ENCODE measurements at regions not wholly inside any gene's neighbourhood (a gene's known extent, or its start where the extent isn't known, plus 50 kb on each side); places are given as distances from the start of the nearest gene placed in this dataset.

DNA sequence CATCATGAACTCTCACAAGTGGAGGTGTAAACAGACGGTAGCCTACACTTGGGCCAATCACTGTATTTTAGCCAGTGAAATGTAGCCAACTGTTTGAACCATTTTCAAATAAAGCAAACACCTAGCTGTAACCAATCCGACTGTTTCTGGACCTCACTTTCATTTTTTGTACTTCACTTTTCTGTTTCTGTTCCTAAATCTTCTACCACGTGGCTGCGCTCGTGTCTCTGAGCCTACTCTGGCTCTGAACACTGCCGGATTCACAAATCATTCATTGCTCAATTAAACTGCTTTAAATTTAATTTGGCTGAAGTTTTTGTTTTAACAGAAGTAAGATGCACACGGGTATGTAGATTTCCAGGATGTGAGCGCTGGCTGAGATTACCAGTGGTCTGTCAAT is 319.1 kb downstream of the RAPGEF2 start:
- no peak overlapping the region for H3K4me3 ChIP-seq (ENCODE audit: low read length)
- H3K9me3 ChIP-seq (ENCODE audit: insufficient read depth, low read length) = peaks cover 21% of the 10 kb centered on the region
- H4K20me1 ChIP-seq (ENCODE audit: insufficient read depth, low read length) = no peaks in the 10 kb centered on the region
- H2AFZ ChIP-seq (ENCODE audit: low read depth, low read length) = peak overlapping the region; percentile 82
- no peak overlapping the region for H3K27ac ChIP-seq (ENCODE audit: low read length)
- no peak for TF ChIP-seq EZH2phosphoT487 (IDR thresholded peaks at IDR 0.05; ENCODE audit: low read depth)
- TF ChIP-seq, protein P1, sequence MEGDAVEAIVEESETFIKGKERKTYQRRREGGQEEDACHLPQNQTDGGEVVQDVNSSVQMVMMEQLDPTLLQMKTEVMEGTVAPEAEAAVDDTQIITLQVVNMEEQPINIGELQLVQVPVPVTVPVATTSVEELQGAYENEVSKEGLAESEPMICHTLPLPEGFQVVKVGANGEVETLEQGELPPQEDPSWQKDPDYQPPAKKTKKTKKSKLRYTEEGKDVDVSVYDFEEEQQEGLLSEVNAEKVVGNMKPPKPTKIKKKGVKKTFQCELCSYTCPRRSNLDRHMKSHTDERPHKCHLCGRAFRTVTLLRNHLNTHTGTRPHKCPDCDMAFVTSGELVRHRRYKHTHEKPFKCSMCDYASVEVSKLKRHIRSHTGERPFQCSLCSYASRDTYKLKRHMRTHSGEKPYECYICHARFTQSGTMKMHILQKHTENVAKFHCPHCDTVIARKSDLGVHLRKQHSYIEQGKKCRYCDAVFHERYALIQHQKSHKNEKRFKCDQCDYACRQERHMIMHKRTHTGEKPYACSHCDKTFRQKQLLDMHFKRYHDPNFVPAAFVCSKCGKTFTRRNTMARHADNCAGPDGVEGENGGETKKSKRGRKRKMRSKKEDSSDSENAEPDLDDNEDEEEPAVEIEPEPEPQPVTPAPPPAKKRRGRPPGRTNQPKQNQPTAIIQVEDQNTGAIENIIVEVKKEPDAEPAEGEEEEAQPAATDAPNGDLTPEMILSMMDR (IDR thresholded peaks at IDR 0.05; ENCODE audit: low read depth, low read length) = no peak; the same call in 1 of the 2 replicates
- no peaks in the 10 kb centered on the region for H3K27me3 ChIP-seq (ENCODE audit: low read depth, low read length)
- H3K79me2 ChIP-seq (ENCODE audit: low read length) = no peaks in the 10 kb centered on the region
- peak overlapping the region; percentile 32 for H3K4me2 ChIP-seq (ENCODE audit: low read length)
- H3K9ac ChIP-seq (ENCODE audit: low read length) = no peak overlapping the region
- peaks cover 9% of the 10 kb centered on the region for H3K4me1 ChIP-seq (ENCODE audit: low read length)
- H3K36me3 ChIP-seq (replicated peaks; ENCODE audit: low read depth, low read length) = no peaks in the 10 kb centered on the region

DNA sequence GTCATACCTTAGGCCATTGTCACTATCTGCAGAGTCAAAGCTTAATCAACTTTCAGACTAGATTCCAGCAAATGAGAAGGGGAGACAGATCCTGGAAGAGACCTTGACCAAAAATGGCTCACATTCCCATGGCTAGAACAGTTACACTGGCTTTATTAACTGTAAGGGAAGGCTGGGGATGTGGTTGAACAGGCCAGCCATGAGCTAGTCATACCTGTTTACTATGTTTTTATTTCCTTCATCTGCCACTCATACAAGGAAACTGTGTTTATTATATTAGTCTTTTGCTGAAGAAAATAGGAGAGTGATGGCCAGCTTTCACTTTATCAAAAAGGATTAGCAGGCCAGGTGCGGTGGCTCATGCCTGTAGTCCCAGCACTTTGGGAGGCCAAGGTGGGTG is 319.7 kb downstream of the RAPGEF2 start:
- Histone ChIP-seq H4K20me1 (ENCODE audit: insufficient read depth, low read length) (no peaks in the 10 kb centered on the region), H3K4me1 (ENCODE audit: low read length) (peaks cover 9% of the 10 kb centered on the region), H3K4me2 (ENCODE audit: low read length) (no peak overlapping the region), H3K36me3 (replicated peaks; ENCODE audit: low read depth, low read length) (no peaks in the 10 kb centered on the region), H3K9me3 (ENCODE audit: insufficient read depth, low read length) (peaks cover 21% of the 10 kb centered on the region), H3K27me3 (ENCODE audit: low read depth, low read length) (no peaks in the 10 kb centered on the region), H2AFZ (ENCODE audit: low read depth, low read length) (peak overlapping the region; percentile 82), H3K4me3 (ENCODE audit: low read length) (no peak overlapping the region), H3K79me2 (ENCODE audit: low read length) (no peaks in the 10 kb centered on the region), H3K27ac (ENCODE audit: low read length) (no peak overlapping the region), H3K9ac (ENCODE audit: low read length) (no peak overlapping the region)
- TF ChIP-seq, protein P1 (IDR thresholded peaks at IDR 0.05; ENCODE audit: low read depth, low read length) = no peak
- TF ChIP-seq EZH2phosphoT487 (IDR thresholded peaks at IDR 0.05; ENCODE audit: low read depth) = no peak

DNA sequence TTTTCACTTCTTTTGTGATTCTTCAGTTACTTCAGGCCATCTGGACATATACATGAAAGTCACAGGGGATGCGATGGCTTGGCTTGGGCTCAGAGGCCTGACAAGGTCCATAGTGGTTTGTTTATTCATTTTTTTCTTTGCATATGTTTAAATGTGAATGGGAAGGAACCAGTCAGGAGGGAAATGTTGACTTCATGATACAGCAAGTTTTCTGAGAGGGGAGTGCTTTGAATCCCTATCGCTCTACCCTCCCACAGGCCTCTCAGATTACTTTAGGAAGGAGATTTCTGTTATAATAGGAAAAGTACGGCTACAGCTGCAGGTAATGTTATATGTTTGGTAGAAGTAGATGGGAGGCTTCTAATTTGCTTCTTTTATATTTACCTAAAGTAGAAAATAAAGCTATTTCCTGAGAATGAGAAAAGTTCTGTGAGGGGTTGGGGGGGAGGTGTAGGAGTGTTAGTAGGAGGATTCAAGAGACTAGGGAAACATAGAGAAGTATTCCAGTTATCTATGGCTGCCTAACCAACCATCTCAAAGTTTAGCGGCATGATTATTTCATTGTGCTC is 322.9 kb downstream of the RAPGEF2 start:
- Histone ChIP-seq H3K79me2 (ENCODE audit: low read length) (no peaks in the 10 kb centered on the region), H3K27ac (ENCODE audit: low read length) (no peak overlapping the region), H3K36me3 (replicated peaks; ENCODE audit: low read depth, low read length) (no peaks in the 10 kb centered on the region), H3K4me2 (ENCODE audit: low read length) (no peak overlapping the region), H3K9ac (ENCODE audit: low read length) (no peak overlapping the region), H4K20me1 (ENCODE audit: insufficient read depth, low read length) (no peaks in the 10 kb centered on the region), H3K9me3 (ENCODE audit: insufficient read depth, low read length) (0 out of 2 replicates have a peak, but pooled peaks cover 5% of the 10 kb centered on the region), H3K4me3 (ENCODE audit: low read length) (no peak overlapping the region), H3K4me1 (ENCODE audit: low read length) (peaks cover 9% of the 10 kb centered on the region), H2AFZ (ENCODE audit: low read depth, low read length) (no peak overlapping the region), H3K27me3 (ENCODE audit: low read depth, low read length) (no peaks in the 10 kb centered on the region)
- TF ChIP-seq EZH2phosphoT487 (IDR thresholded peaks at IDR 0.05; ENCODE audit: low read depth) = no peak
- TF ChIP-seq, protein P1 (IDR thresholded peaks at IDR 0.05; ENCODE audit: low read depth, low read length) = no peak

DNA sequence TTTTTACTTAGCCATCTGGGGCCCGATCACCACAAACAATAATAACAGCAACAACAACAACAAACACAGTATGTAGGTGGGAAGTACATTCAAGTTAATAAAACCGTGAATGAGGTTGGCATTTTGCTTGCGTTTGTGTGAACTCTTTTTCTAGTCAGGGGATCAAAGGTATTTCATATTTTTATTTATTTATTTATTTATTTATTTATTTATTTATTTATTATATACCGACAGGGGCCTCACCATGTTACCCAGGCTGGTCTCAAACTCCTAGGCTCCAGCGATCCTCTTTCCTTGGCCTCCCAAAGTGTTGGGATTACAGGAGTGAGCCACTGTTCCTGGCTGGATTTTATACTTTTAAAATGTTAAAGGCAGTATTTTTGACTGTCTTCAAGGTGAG is 325.4 kb downstream of the RAPGEF2 start:
- H2AFZ ChIP-seq (ENCODE audit: low read depth, low read length) = no peak overlapping the region
- H3K79me2 ChIP-seq (ENCODE audit: low read length) = no peaks in the 10 kb centered on the region
- no peaks in the 10 kb centered on the region for H3K36me3 ChIP-seq (replicated peaks; ENCODE audit: low read depth, low read length)
- no peak overlapping the region for H3K27ac ChIP-seq (ENCODE audit: low read length)
- no peak overlapping the region for H3K4me2 ChIP-seq (ENCODE audit: low read length)
- no peaks in the 10 kb centered on the region for H3K27me3 ChIP-seq (ENCODE audit: low read depth, low read length)
- no peak overlapping the region for H3K4me3 ChIP-seq (ENCODE audit: low read length)
- TF ChIP-seq, protein P1 (IDR thresholded peaks at IDR 0.05; ENCODE audit: low read depth, low read length) = no peak
- no peak for TF ChIP-seq EZH2phosphoT487 (IDR thresholded peaks at IDR 0.05; ENCODE audit: low read depth)
- no peak overlapping the region for H3K9ac ChIP-seq (ENCODE audit: low read length)
- H3K4me1 ChIP-seq (ENCODE audit: low read length) = no peaks in the 10 kb centered on the region
- H3K9me3 ChIP-seq (ENCODE audit: insufficient read depth, low read length) = no peaks in the 10 kb centered on the region
- H4K20me1 ChIP-seq (ENCODE audit: insufficient read depth, low read length) = no peaks in the 10 kb centered on the region

All from OCI-LY3 (cell line).